ENCODE measurements at regions not wholly inside any gene's neighbourhood (a gene's known extent, or its start where the extent isn't known, plus 50 kb on each side); places are given as distances from the start of the nearest gene placed in this dataset.

DNA sequence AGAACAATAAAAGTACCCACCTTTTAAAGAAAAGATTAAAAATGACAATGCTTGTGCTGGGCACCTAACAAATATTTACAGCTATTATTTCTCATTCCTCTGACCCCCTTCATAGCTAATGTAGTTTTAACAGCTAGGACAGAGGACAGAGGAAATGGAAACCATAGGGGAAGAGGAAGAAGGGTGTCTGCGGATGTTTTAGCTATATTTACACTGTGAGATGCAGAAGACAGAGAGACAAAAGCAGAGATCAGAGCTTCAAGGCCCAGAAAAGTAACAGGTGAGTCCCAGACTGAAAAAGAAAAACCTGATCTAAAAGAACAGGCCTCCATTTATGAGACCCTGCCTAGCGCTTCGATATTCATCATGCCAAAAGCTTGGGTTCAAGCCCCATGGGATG is 72.0 kb downstream of the ZNF281 start (continued):
- TF ChIP-seq, protein P1, sequence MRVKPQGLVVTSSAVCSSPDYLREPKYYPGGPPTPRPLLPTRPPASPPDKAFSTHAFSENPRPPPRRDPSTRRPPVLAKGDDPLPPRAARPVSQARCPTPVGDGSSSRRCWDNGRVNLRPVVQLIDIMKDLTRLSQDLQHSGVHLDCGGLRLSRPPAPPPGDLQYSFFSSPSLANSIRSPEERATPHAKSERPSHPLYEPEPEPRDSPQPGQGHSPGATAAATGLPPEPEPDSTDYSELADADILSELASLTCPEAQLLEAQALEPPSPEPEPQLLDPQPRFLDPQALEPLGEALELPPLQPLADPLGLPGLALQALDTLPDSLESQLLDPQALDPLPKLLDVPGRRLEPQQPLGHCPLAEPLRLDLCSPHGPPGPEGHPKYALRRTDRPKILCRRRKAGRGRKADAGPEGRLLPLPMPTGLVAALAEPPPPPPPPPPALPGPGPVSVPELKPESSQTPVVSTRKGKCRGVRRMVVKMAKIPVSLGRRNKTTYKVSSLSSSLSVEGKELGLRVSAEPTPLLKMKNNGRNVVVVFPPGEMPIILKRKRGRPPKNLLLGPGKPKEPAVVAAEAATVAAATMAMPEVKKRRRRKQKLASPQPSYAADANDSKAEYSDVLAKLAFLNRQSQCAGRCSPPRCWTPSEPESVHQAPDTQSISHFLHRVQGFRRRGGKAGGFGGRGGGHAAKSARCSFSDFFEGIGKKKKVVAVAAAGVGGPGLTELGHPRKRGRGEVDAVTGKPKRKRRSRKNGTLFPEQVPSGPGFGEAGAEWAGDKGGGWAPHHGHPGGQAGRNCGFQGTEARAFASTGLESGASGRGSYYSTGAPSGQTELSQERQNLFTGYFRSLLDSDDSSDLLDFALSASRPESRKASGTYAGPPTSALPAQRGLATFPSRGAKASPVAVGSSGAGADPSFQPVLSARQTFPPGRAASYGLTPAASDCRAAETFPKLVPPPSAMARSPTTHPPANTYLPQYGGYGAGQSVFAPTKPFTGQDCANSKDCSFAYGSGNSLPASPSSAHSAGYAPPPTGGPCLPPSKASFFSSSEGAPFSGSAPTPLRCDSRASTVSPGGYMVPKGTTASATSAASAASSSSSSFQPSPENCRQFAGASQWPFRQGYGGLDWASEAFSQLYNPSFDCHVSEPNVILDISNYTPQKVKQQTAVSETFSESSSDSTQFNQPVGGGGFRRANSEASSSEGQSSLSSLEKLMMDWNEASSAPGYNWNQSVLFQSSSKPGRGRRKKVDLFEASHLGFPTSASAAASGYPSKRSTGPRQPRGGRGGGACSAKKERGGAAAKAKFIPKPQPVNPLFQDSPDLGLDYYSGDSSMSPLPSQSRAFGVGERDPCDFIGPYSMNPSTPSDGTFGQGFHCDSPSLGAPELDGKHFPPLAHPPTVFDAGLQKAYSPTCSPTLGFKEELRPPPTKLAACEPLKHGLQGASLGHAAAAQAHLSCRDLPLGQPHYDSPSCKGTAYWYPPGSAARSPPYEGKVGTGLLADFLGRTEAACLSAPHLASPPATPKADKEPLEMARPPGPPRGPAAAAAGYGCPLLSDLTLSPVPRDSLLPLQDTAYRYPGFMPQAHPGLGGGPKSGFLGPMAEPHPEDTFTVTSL (CRISPR knock-in tag; IDR thresholded peaks at IDR 0.05; ENCODE audit: borderline replicate concordance) = no peak
- no peak for TF ChIP-seq HNF4G (IDR thresholded peaks at IDR 0.05; ENCODE audit: borderline replicate concordance, low read depth, low read length)
- no peak for TF ChIP-seq HNF4G (CRISPR knock-in tag; IDR thresholded peaks at IDR 0.05; ENCODE audit: borderline replicate concordance, low read depth)
- TF ChIP-seq ZNF232 (CRISPR knock-in tag; IDR thresholded peaks at IDR 0.05; ENCODE audit: borderline replicate concordance) = no peak
- no peak for TF ChIP-seq IKZF1 (IDR thresholded peaks at IDR 0.05)
- TF ChIP-seq ZNF430 (CRISPR knock-in tag; IDR thresholded peaks at IDR 0.05) = no peak
- no peak for TF ChIP-seq MLLT10 (CRISPR knock-in tag; IDR thresholded peaks at IDR 0.05)
- TF ChIP-seq, protein P2, sequence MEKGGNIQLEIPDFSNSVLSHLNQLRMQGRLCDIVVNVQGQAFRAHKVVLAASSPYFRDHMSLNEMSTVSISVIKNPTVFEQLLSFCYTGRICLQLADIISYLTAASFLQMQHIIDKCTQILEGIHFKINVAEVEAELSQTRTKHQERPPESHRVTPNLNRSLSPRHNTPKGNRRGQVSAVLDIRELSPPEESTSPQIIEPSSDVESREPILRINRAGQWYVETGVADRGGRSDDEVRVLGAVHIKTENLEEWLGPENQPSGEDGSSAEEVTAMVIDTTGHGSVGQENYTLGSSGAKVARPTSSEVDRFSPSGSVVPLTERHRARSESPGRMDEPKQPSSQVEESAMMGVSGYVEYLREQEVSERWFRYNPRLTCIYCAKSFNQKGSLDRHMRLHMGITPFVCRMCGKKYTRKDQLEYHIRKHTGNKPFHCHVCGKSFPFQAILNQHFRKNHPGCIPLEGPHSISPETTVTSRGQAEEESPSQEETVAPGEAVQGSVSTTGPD (CRISPR knock-in tag; IDR thresholded peaks at IDR 0.05) = no peak

Data from HepG2 (cell line).